Keratinocyte (primary cell): ENCODE measurements at regions not wholly inside any gene's neighbourhood (a gene's known extent, or its start where the extent isn't known, plus 50 kb on each side); places are given as distances from the start of the nearest gene placed in this dataset.

ENCODE experiments used
- DNase-seq: peaks from one replicate; pipeline ENCODE4 v3.0.0-alpha.2; 2011; ENCODE audit warnings: low read depth, missing footprints, low spot score
- FAIRE-seq: peaks from 2 replicates; lab custom pipeline; 2011; peaks lifted over from hg19 to GRCh38; lab: Jason Lieb, UNC
- H2AFZ ChIP-seq: 2 replicates; pipeline ENCODE4 v1.6.0; 2012; ENCODE audit warnings: low read length, control low read depth, inconsistent platforms; ENCODE audit not compliant: control insufficient read depth
- H3K27ac ChIP-seq: 2 replicates; pipeline ENCODE4 v1.5.1; 2011; ENCODE audit warnings: low read length; ENCODE audit not compliant: control insufficient read depth, insufficient read depth
- H3K27me3 ChIP-seq: 3 replicates; pipeline ENCODE4 v1.6.0; 2011; ENCODE audit warnings: low read length; ENCODE audit not compliant: control insufficient read depth, insufficient read depth; ENCODE audit errors: extremely low read depth
- H3K36me3 ChIP-seq, 2 experiments: 2 replicates in 1 of 2; 3 replicates in 1 of 2; pipeline ENCODE4 v1.5.1; 2011; ENCODE audit warnings: low read length in 2 of 2, mild to moderate bottlenecking in 1 of 2; ENCODE audit not compliant: control insufficient read depth in 2 of 2, insufficient read depth in 2 of 2; ENCODE audit errors: extremely low read depth in 1 of 2
- H3K4me1 ChIP-seq: 3 replicates; pipeline ENCODE4 v1.5.1; 2011; ENCODE audit warnings: low read length; ENCODE audit not compliant: control insufficient read depth, insufficient read depth; ENCODE audit errors: extremely low read depth
- H3K4me2 ChIP-seq: 3 replicates; pipeline ENCODE4 v1.6.0; 2011; ENCODE audit warnings: low read depth, low read length; ENCODE audit not compliant: control insufficient read depth, insufficient read depth; ENCODE audit errors: extremely low read depth
- H3K4me3 ChIP-seq, 3 experiments: fragments of 200-600 bp in 1 of 3; sonication (generic) in 1 of 3; 2 replicates in 2 of 3; 3 replicates in 1 of 3; pipeline ENCODE4 v1.5.1; 2011 to 2016; ENCODE audit warnings: low read length in 3 of 3, mild to moderate bottlenecking in 3 of 3, control low read depth in 2 of 3, inconsistent platforms in 1 of 3, low read depth in 1 of 3, mixed read lengths in 1 of 3, mixed run types in 1 of 3, moderate library complexity in 1 of 3; ENCODE audit not compliant: control insufficient read depth in 2 of 3, insufficient read depth in 2 of 3; ENCODE audit errors: extremely low read depth in 1 of 3
- H3K79me2 ChIP-seq: 2 replicates; pipeline ENCODE4 v1.6.0; 2012; ENCODE audit warnings: low read length; ENCODE audit not compliant: control insufficient read depth, insufficient read depth
- H3K9ac ChIP-seq: 3 replicates; pipeline ENCODE4 v1.6.0; 2011; ENCODE audit warnings: low read length; ENCODE audit not compliant: control insufficient read depth, insufficient read depth; ENCODE audit errors: extremely low read depth
- H3K9me1 ChIP-seq: 3 replicates; pipeline ENCODE4 v1.6.0; 2011; ENCODE audit warnings: low read length; ENCODE audit not compliant: control insufficient read depth, insufficient read depth; ENCODE audit errors: extremely low read depth
- H3K9me3 ChIP-seq: 2 replicates; pipeline ENCODE4 v1.5.1; 2012; ENCODE audit warnings: low read depth, low read length; ENCODE audit not compliant: control insufficient read depth
- H4K20me1 ChIP-seq: 3 replicates; pipeline ENCODE4 v1.6.0; 2011; ENCODE audit warnings: low read length; ENCODE audit not compliant: control insufficient read depth, insufficient read depth; ENCODE audit errors: extremely low read depth
- CTCF ChIP-seq, 3 experiments: IDR thresholded peaks in 1 of 3; conservative IDR thresholded peaks in 1 of 3; optimal IDR thresholded peaks in 1 of 3; 2 replicates in 2 of 3; 3 replicates in 1 of 3; pipeline versions ENCODE3 to v1.5.1; 2011; ENCODE audit warnings: low read length in 3 of 3, mild to moderate bottlenecking in 3 of 3, moderate library complexity in 2 of 3, control low read depth in 1 of 3, inconsistent platforms in 1 of 3; ENCODE audit not compliant: insufficient read depth in 2 of 3; ENCODE audit errors: extremely low read depth in 1 of 3
- EZH2 ChIP-seq: IDR thresholded peaks from one replicate; pipeline ENCODE4 v1.6.1; 2012; ENCODE audit warnings: inconsistent platforms, mild to moderate bottlenecking, low read length, moderate library complexity
- dilution Hi-C: fragments of 300-500 bp; cut with MboI; formaldehyde crosslinking; loops from one replicate; pipeline ENCODE4 v1.7.0; 2020; ENCODE audit warnings: low sequenced_read_pairs; ENCODE audit not compliant: extremely low pct_ligation_motif_present

GRCh38 chr6:43983632-43984031 is 143.6 kb downstream of the MRPL14 start:
- no peaks in the 10 kb centered on the region for H3K4me1 ChIP-seq
- FAIRE-seq, result no peak
- no peak overlapping the region for H3K9ac ChIP-seq
- no peak overlapping the region for H2AFZ ChIP-seq
- no peak for DNase-seq
- H3K9me3 ChIP-seq, result no peaks in the 10 kb centered on the region
- H3K27me3 ChIP-seq, result peaks cover 26% of the 10 kb centered on the region
- no peaks in the 10 kb centered on the region for H3K36me3 ChIP-seq
- H3K4me2 ChIP-seq, result no peak overlapping the region
- H4K20me1 ChIP-seq, result no peaks in the 10 kb centered on the region
- dilution Hi-C loops, result no loop called here
- H3K4me3 ChIP-seq, result no peak overlapping the region
- no peak overlapping the region for H3K27ac ChIP-seq
- TF ChIP-seq CTCF (optimal IDR thresholded peaks at IDR 0.05 in 1 of 3, IDR thresholded peaks at IDR 0.05 in 1 of 3, conservative IDR thresholded peaks at IDR 0.05 in 1 of 3; ENCODE audit: extremely low read depth in 1 of 3, insufficient read depth in 2 of 3, low read length in 3 of 3) (no peak), EZH2 (no peak)
- no peaks in the 10 kb centered on the region for H3K79me2 ChIP-seq
- H3K9me1 ChIP-seq, result no peaks in the 10 kb centered on the region

- H3K4me3 ChIP-seq, result no peak overlapping the region
- H2AFZ ChIP-seq, result no peak overlapping the region
- H3K27me3 ChIP-seq, result peaks cover 26% of the 10 kb centered on the region
- no peak overlapping the region for H3K9ac ChIP-seq
- no peaks in the 10 kb centered on the region for H3K79me2 ChIP-seq
- H3K27ac ChIP-seq, result no peak overlapping the region
- no peaks in the 10 kb centered on the region for H3K9me1 ChIP-seq
- DNase-seq (no peak), FAIRE-seq (no peak)
- dilution Hi-C loops, result no loop called here
- no peaks in the 10 kb centered on the region for H4K20me1 ChIP-seq
- H3K9me3 ChIP-seq, result no peaks in the 10 kb centered on the region
- TF ChIP-seq EZH2, result no peak
- peaks cover 1% of the 10 kb centered on the region for H3K4me1 ChIP-seq
- H3K4me2 ChIP-seq, result no peak overlapping the region
- no peaks in the 10 kb centered on the region for H3K36me3 ChIP-seq
Measured at GRCh38 chr6:43983191-43983590, 144.1 kb downstream of the MRPL14 start.

GRCh38 chr6:43982084-43982625 is 145.1 kb downstream of the MRPL14 start:
- Histone ChIP-seq H3K4me2 (no peak overlapping the region), H3K4me3 (no peak overlapping the region), H3K79me2 (no peaks in the 10 kb centered on the region), H3K27me3 (peaks cover 20% of the 10 kb centered on the region), H3K9ac (no peak overlapping the region), H2AFZ (no peak overlapping the region), H4K20me1 (no peaks in the 10 kb centered on the region), H3K9me1 (no peaks in the 10 kb centered on the region), H3K9me3 (no peaks in the 10 kb centered on the region), H3K36me3 (no peaks in the 10 kb centered on the region), H3K4me1 (peaks cover 3% of the 10 kb centered on the region), H3K27ac (no peak overlapping the region)
- FAIRE-seq, result no peak
- TF ChIP-seq EZH2 (no peak), CTCF (optimal IDR thresholded peaks at IDR 0.05 in 1 of 3, IDR thresholded peaks at IDR 0.05 in 1 of 3, conservative IDR thresholded peaks at IDR 0.05 in 1 of 3; ENCODE audit: extremely low read depth in 1 of 3, insufficient read depth in 2 of 3, low read length in 3 of 3) (no peak)
- no peak for DNase-seq
- dilution Hi-C loops, result no loop called here
